ENCODE measurements at regions not wholly inside any gene's neighbourhood (a gene's known extent, or its start where the extent isn't known, plus 50 kb on each side); places are given as distances from the start of the nearest gene placed in this dataset.

- TF ChIP-seq CTCF (IDR thresholded peaks at IDR 0.05 in 2 of 3, conservative IDR thresholded peaks at IDR 0.05 in 1 of 3; ENCODE audit: control insufficient read depth in 2 of 3, extremely low read depth in 1 of 3, insufficient read depth in 1 of 3, low read depth in 3 of 3, low read length in 3 of 3) (no peak), POLR2AphosphoS2 (IDR thresholded peaks at IDR 0.05; ENCODE audit: low read depth, low read length) (no peak), GABPA (IDR thresholded peaks at IDR 0.05; ENCODE audit: low read depth) (no peak), CREM (IDR thresholded peaks at IDR 0.05; ENCODE audit: low read depth) (no peak), E2F8 (IDR thresholded peaks at IDR 0.05; ENCODE audit: low read depth, partially characterized antibody) (no peak)
Observed at GRCh38 chr21:15229390-15229789, 164.6 kb upstream of the NRIP1 start.
